ENCODE measurements at regions not wholly inside any gene's neighbourhood (a gene's known extent, or its start where the extent isn't known, plus 50 kb on each side); places are given as distances from the start of the nearest gene placed in this dataset.

- no peak for TF ChIP-seq SMAD1 (IDR thresholded peaks at IDR 0.05; ENCODE audit: low read depth, partially characterized antibody)
- no peak for TF ChIP-seq TAF1 (IDR thresholded peaks at IDR 0.05; ENCODE audit: borderline replicate concordance, low read depth, low read length)
- TF ChIP-seq JUNB (IDR thresholded peaks at IDR 0.05): no peak
- no peak for TF ChIP-seq YY1 (IDR thresholded peaks at IDR 0.05; ENCODE audit: low read depth, low read length)
- TF ChIP-seq BCLAF1 (IDR thresholded peaks at IDR 0.05): no peak
- no peak for TF ChIP-seq SRF (IDR thresholded peaks at IDR 0.05; ENCODE audit: low read depth in 2 of 2, low read length in 2 of 2)
Observed at GRCh38 chr11:103534959-103535358, 425.7 kb downstream of the DYNC2H1 start (continued).

- Histone ChIP-seq H3K9ac (ENCODE audit: control insufficient read depth, insufficient read depth, low read length) (no peak overlapping the region), H4K20me1 (ENCODE audit: control insufficient read depth, insufficient read depth) (no peaks in the 10 kb centered on the region), H3K4me2 (ENCODE audit: control insufficient read depth, insufficient read depth) (no peak overlapping the region), H3K27ac (ENCODE audit: control insufficient read depth, insufficient read depth) (no peak overlapping the region), H3K79me2 (ENCODE audit: control insufficient read depth, insufficient read depth, low read length) (no peaks in the 10 kb centered on the region), H2AFZ (ENCODE audit: control insufficient read depth, low read depth, low read length) (no peak overlapping the region), H3K9me3 (replicated peaks; ENCODE audit: control insufficient read depth, insufficient read depth, low read length) (no peaks in the 10 kb centered on the region; the same call in 2 of the 3 replicates), H3K4me1 (ENCODE audit: control insufficient read depth, insufficient read depth, low read length) (no peaks in the 10 kb centered on the region), H3K4me3 (no peak overlapping the region), H3K27me3 (replicated peaks in 1 of 2; ENCODE audit: control insufficient read depth in 2 of 2, insufficient read depth in 2 of 2, low read length in 1 of 2) (no peaks in the 10 kb centered on the region), H3K36me3 (ENCODE audit: control insufficient read depth in 2 of 2, insufficient read depth in 2 of 2, low read length in 1 of 2) (no peaks in the 10 kb centered on the region)
- BruUV-seq (replicated peaks): no TSS peak
- in situ Hi-C loops (cut with MboI) (no loop called here), intact Hi-C loops (cut with micrococcal nuclease; ENCODE audit: unreplicated experiment) (no loop called here)
- TF ChIP-seq MEF2A (IDR thresholded peaks at IDR 0.05; ENCODE audit: insufficient read depth, low read depth, low read length): no peak
- no peak for TF ChIP-seq SREBF2 (IDR thresholded peaks at IDR 0.05; ENCODE audit: low read length)
- no peak for TF ChIP-seq PAX5 (IDR thresholded peaks at IDR 0.05; ENCODE audit: borderline replicate concordance, low read depth, low read length)
- TF ChIP-seq BMI1 (IDR thresholded peaks at IDR 0.05; ENCODE audit: borderline replicate concordance): no peak
- no peak for TF ChIP-seq ZNF622 (IDR thresholded peaks at IDR 0.05)
- TF ChIP-seq USF1 (IDR thresholded peaks at IDR 0.05; ENCODE audit: borderline replicate concordance, extremely low read length, insufficient read depth, low read depth, low read length): no peak
- TF ChIP-seq DPF2 (IDR thresholded peaks at IDR 0.05): no peak
- no peak for TF ChIP-seq ZNF217 (IDR thresholded peaks at IDR 0.05)
- TF ChIP-seq CREB1 (IDR thresholded peaks at IDR 0.05; ENCODE audit: low read depth): no peak
- no peak for TF ChIP-seq TARDBP (IDR thresholded peaks at IDR 0.05; ENCODE audit: borderline replicate concordance)
- ChIA-PET CTCF (interaction anchor here (1.0 to 1.9 kb wide), 4 partner anchors 10 to 211 kb away, joined by 3 to 5 read pairs (median 4); no protein-coding TSS in a partner anchor), RAD21 (ENCODE audit: unreplicated experiment) (no interaction called here), SMC1A (ENCODE audit: uncharacterized antibody, unreplicated experiment) (interaction anchor here (2.1 kb wide), 1 partner anchor 10 kb away, joined by 6 read pairs; no protein-coding TSS in a partner anchor), POLR2A (no interaction called here)
- no peak for DNase-seq (ENCODE audit: low read depth, low spot score)
- no peak for ATAC-seq
- no peak for FAIRE-seq
- WGBS (ENCODE audit: insufficient coverage, insufficient replicate concordance, low lambda C conversion rate, missing lambda C conversion rate): 22% methylated on average over 10 of the region's 10 CpGs
Observed at GRCh38 chr11:103536335-103536722, 427.1 kb downstream of the DYNC2H1 start.

All from GM12878 (cell line).